HAP-1 (cell line): ENCODE measurements at regions not wholly inside any gene's neighbourhood (a gene's known extent, or its start where the extent isn't known, plus 50 kb on each side); places are given as distances from the start of the nearest gene placed in this dataset.

Experiments
- DNase-seq, 2 experiments: peaks; one replicate each; pipeline ENCODE4 v3.0.0-alpha.2; 2016 to 2020; ENCODE audit warnings: low spot score in 2 of 2
- H3K27me3 ChIP-seq: fragments of 250-450 bp; sonication (Bioruptor Pico); 2 replicates; pipeline ENCODE4 v1.5.1; 2020; ENCODE audit warnings: low read depth, mild to moderate bottlenecking, moderate library complexity
- H3K36me3 ChIP-seq: fragments of 250-450 bp; sonication (Bioruptor Pico); replicated peaks from 2 replicates; pipeline ENCODE4 v1.5.1; 2020; ENCODE audit warnings: mild to moderate bottlenecking
- H3K4me1 ChIP-seq: fragments of 250-450 bp; sonication (Bioruptor Pico); 2 replicates; pipeline ENCODE4 v1.5.1; 2020; ENCODE audit warnings: mild to moderate bottlenecking
- H3K4me3 ChIP-seq: fragments of 250-450 bp; sonication (Bioruptor Pico); 2 replicates; pipeline ENCODE4 v1.5.1; 2020; ENCODE audit warnings: mild to moderate bottlenecking, moderate library complexity
- H3K9me3 ChIP-seq: fragments of 250-450 bp; sonication (Bioruptor Pico); 2 replicates; pipeline ENCODE4 v1.5.1; 2020; ENCODE audit warnings: mild to moderate bottlenecking, moderate library complexity
- in situ Hi-C: fragments of 300-500 bp; cut with MboI; formaldehyde crosslinking; loops from 3 replicates; pipeline ENCODE4 v1.14.3; 2020; ENCODE audit warnings: low sequenced_read_pairs, inconsistent platforms, mixed read lengths

DNA sequence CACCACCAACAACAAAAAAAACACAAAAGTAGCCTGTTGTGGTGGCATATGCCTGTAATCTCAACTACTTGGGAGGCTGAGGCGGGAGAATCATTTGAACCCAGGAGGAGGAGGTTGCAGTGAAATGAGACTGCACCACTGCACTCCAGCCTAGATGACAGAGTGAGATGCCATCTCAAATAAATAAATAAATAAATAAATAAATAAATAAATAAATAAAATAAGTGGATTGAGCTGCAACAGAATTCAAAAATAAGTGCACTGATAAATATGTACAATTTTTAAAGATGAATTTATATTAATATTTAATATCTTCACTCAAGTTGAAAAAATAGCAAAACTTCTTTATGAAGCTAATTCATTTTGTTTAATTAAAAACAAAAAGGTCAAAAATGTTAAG, 259.6 kb downstream of the IRX2 start:
- in situ Hi-C loops: no loop called here
- DNase-seq: no peak
- Histone ChIP-seq H3K36me3 (no peaks in the 10 kb centered on the region), H3K9me3 (no peaks in the 10 kb centered on the region), H3K4me1 (no peaks in the 10 kb centered on the region), H3K27me3 (no peaks in the 10 kb centered on the region), H3K4me3 (no peak overlapping the region)

DNA sequence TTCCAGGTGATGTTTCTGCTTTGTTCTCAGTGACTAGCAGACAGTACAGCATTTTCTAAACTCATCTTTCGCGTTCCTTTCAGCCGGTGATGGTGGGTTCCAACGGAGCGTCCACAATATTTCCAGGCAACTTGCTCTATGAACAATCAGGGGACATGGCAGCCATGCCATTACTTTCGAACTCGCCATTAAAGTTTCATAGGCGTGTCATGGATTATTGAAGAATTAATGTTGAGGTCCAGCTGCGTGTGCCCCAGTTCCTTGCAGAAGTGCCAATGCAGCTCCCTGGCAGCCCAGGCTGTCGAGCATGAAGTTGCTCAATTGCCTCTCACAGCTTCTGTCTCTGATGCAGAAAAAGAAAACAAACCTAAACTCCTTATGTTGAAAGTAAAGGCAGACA, 262.2 kb downstream of the IRX2 start:
- Histone ChIP-seq H3K9me3 (no peaks in the 10 kb centered on the region), H3K36me3 (no peaks in the 10 kb centered on the region), H3K27me3 (no peaks in the 10 kb centered on the region), H3K4me3 (no peak overlapping the region), H3K4me1 (no peaks in the 10 kb centered on the region)
- DNase-seq: no peak
- in situ Hi-C loops: no loop called here

- H3K4me1 ChIP-seq: no peaks in the 10 kb centered on the region
- H3K4me3 ChIP-seq: no peak overlapping the region
- no peaks in the 10 kb centered on the region for H3K9me3 ChIP-seq
- no peaks in the 10 kb centered on the region for H3K27me3 ChIP-seq
- in situ Hi-C loops: no loop called here
- no peaks in the 10 kb centered on the region for H3K36me3 ChIP-seq
- no peak for DNase-seq
Measured at GRCh38 chr5:2488593-2488992, 262.9 kb downstream of the IRX2 start.

- Histone ChIP-seq H3K4me3 (no peak overlapping the region), H3K4me1 (no peaks in the 10 kb centered on the region), H3K36me3 (no peaks in the 10 kb centered on the region), H3K9me3 (no peaks in the 10 kb centered on the region), H3K27me3 (no peaks in the 10 kb centered on the region)
- DNase-seq: no peak
- in situ Hi-C loops: no loop called here
Measured at GRCh38 chr5:2487152-2487763, 264.2 kb downstream of the IRX2 start.

DNA sequence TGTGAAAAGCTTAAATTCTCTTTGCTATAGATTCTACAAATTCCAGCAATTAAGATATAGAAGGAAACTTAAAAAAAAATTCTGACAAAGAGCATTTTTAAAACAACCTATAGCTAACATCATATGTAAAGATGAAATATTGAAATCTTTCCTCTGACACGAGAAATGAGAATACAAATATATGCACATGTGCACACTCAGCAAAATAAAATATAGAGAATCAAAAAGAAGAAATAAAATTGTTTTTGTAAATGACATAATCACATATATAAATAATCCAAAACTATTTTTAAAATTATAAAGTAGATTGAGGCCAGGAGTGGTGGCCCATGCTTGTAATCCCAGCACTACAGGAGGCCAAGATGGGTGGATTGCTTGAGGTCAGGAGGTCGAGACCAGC, 265.1 kb downstream of the IRX2 start:
- in situ Hi-C loops: no loop called here
- no peaks in the 10 kb centered on the region for H3K27me3 ChIP-seq

DNA sequence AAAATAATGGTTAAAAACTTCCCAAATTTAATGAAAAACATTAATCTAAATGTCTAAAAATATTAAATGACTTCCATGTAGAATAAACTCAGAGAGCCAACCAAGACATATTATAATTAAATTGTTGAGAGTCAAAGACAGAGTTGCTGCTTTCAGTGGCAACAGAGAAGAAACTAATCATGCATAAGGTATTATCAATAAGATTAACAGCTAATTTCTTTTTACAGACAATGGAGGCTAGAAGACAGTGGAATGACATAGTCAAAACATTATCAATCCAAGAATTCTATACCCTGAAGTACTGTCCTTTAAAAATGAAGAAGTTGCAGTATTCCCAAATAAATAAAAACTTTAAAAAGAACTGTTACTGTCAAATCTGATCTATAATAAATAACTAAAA, 268.7 kb downstream of the IRX2 start:
- H3K4me3 ChIP-seq: no peak overlapping the region
- in situ Hi-C loops: no loop called here
- H3K4me1 ChIP-seq: no peaks in the 10 kb centered on the region
- no peaks in the 10 kb centered on the region for H3K27me3 ChIP-seq
- DNase-seq: no peak
- no peaks in the 10 kb centered on the region for H3K9me3 ChIP-seq
- H3K36me3 ChIP-seq: no peaks in the 10 kb centered on the region

More for the DNA sequence above, 265.1 kb downstream of the IRX2 start:
- Histone ChIP-seq H3K36me3 (no peaks in the 10 kb centered on the region), H3K9me3 (no peaks in the 10 kb centered on the region), H3K4me3 (no peak overlapping the region), H3K4me1 (no peaks in the 10 kb centered on the region)
- DNase-seq: no peak

DNA sequence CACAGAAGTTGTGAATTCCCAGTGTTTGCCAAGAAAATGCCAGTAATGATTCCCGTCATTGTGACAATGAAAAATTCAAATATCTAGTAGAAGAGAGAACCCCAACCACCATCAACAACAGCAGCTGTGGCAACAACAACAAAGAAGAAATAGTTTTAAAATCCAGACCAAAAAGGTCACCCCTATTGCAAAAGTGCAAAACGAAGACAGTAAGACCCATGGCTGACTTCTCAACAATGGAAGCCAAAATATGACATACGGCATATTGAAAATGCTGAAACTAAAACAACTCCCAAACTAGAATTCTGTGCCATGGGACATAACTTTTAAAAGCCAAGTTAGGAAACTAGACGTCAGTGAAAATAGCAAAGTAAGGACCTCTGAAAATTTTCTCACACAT, 270.6 kb downstream of the IRX2 start:
- in situ Hi-C loops: no loop called here
- no peak for DNase-seq
- Histone ChIP-seq H3K27me3 (no peaks in the 10 kb centered on the region), H3K4me3 (no peak overlapping the region), H3K9me3 (no peaks in the 10 kb centered on the region), H3K4me1 (no peaks in the 10 kb centered on the region), H3K36me3 (no peaks in the 10 kb centered on the region)

DNA sequence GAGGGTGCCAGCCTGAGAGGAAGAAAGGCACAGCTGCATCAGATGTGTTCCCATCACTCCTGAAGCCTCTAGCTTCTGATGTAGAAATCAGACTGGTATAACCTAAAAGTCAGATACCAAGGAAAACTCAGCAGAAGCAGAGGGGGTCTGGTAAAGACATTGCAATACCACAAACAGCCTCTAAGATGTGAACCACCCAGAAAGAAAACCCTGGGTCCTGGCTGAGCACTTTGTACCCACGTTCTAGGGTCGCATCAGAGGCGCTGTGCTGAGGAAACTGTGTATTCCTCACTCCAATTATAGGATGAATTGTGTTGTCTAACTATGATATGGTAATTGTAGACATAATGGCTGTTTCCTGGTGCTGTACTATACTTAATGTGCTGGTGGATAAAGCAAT, 275.6 kb downstream of the IRX2 start:
- Histone ChIP-seq H3K4me3 (no peak overlapping the region), H3K27me3 (no peaks in the 10 kb centered on the region), H3K4me1 (no peaks in the 10 kb centered on the region), H3K9me3 (no peaks in the 10 kb centered on the region), H3K36me3 (no peaks in the 10 kb centered on the region)
- no peak for DNase-seq
- in situ Hi-C loops: no loop called here

DNA sequence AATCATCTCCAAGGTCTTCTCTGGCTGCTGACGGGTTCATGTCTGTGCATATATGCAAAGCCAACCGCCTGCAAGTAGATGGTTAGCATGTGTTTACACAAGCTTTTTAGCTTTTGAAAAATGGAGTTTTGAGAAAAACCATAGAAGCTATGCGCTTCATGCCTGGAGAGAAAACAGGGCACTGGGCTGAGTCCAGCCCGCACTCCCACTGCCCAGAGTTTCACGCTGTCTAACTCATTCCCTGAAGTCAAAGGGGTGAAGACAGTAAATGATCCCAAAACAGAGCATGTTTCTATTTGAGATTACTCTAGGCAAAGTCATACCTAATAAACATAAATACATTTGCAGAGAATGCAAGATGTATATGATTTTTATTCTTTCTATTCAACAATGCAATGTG, 278.8 kb downstream of the IRX2 start:
- no peaks in the 10 kb centered on the region for H3K27me3 ChIP-seq
- H3K4me1 ChIP-seq: no peaks in the 10 kb centered on the region
- DNase-seq: no peak
- H3K36me3 ChIP-seq: no peaks in the 10 kb centered on the region
- in situ Hi-C loops: no loop called here
- H3K9me3 ChIP-seq: no peaks in the 10 kb centered on the region
- no peak overlapping the region for H3K4me3 ChIP-seq

GRCh38 chr5:2471152-2471879, 280.2 kb downstream of the IRX2 start:
- H3K9me3 ChIP-seq: no peaks in the 10 kb centered on the region
- no peaks in the 10 kb centered on the region for H3K36me3 ChIP-seq
- no peaks in the 10 kb centered on the region for H3K27me3 ChIP-seq
- no peak for DNase-seq
- in situ Hi-C loops: no loop called here
- H3K4me1 ChIP-seq: no peaks in the 10 kb centered on the region
- H3K4me3 ChIP-seq: no peak overlapping the region

- H3K27me3 ChIP-seq: no peaks in the 10 kb centered on the region
Measured at GRCh38 chr5:2466966-2467365, 284.5 kb downstream of the IRX2 start.

DNA sequence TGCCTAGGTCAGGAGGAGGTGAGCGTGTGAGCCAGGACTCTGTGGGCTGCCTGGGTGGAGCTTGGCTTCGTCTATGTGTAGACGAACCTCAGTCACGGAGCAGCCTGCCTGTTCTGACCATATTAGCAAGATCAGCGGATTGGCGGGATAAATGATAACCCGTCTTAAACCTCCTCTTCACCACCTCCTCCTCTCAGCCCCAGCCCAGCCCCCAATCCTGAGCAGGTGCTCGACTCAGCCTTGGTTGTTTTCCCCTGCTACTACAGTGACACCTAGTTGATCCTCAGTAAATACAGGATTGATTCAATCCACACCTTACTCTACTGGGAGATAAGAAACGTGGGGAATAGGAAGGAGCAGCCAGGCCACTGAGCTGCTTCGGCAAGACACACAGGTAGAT, 286.1 kb downstream of the IRX2 start:
- Histone ChIP-seq H3K36me3 (no peaks in the 10 kb centered on the region), H3K4me1 (no peaks in the 10 kb centered on the region), H3K4me3 (no peak overlapping the region), H3K9me3 (no peaks in the 10 kb centered on the region), H3K27me3 (no peaks in the 10 kb centered on the region)
- no peak for DNase-seq
- in situ Hi-C loops: no loop called here

More at GRCh38 chr5:2466966-2467365, 284.5 kb downstream of the IRX2 start:
- H3K4me3 ChIP-seq: no peak overlapping the region
- DNase-seq: no peak
- H3K36me3 ChIP-seq: no peaks in the 10 kb centered on the region
- H3K9me3 ChIP-seq: no peaks in the 10 kb centered on the region
- in situ Hi-C loops: no loop called here
- H3K4me1 ChIP-seq: no peaks in the 10 kb centered on the region

- H3K36me3 ChIP-seq: no peaks in the 10 kb centered on the region
- in situ Hi-C loops: no loop called here
- H3K4me1 ChIP-seq: no peaks in the 10 kb centered on the region
- H3K27me3 ChIP-seq: no peaks in the 10 kb centered on the region
- no peak overlapping the region for H3K4me3 ChIP-seq
- DNase-seq: no peak
- H3K9me3 ChIP-seq: no peaks in the 10 kb centered on the region
Measured at GRCh38 chr5:2464141-2464540, 287.3 kb downstream of the IRX2 start.

DNA sequence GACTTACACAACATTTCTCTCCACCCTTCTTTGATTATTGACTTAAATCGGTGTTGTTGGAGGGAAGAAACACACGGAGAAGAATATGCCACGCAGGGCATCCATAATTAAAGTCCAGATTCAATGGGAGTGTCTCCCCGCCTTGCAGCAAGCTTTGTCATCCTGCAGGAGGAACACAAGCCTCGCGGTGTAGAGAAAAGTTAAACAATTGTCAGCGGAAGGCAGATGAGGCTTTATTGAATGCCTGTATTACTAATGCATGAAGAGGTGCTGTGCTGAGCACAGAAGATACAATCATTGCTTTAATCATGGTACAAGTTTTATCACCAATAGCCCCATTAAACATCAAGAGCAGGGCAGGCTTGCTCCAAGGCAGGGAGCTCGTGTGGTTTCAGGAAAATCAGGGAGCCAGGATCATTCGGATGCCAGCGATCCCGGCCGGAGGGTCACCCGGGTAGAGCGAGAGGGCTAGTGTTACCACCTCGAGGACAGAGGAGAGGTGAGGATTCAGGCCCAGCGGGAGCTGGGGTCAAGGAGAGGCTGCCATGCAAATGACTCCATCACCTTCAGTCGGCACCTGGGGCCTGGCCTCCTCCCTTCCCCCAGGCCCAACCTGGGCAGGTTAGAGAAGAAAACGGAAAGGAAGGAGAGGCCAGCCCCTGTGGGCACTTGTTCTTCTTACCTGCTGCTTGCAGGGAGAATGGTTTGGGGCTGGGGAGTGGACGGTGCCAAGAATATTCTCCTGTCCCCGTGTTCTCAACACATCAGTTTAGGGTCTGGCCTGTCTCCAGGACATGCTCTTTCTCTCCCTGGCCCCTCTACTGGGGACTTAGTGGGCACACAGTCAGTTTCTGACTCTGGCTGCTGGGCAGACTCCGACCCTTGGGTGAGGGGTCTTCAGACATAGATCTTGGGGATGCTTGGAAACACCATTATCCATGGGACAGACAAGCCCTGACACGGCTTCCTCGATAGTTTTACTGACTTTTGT, 289.5 kb downstream of the IRX2 start:
- no peaks in the 10 kb centered on the region for H3K9me3 ChIP-seq
- no peaks in the 10 kb centered on the region for H3K4me1 ChIP-seq
- no peaks in the 10 kb centered on the region for H3K36me3 ChIP-seq
- no peak overlapping the region for H3K4me3 ChIP-seq
- DNase-seq: no peak
- H3K27me3 ChIP-seq: no peaks in the 10 kb centered on the region
- in situ Hi-C loops: no loop called here
